MM.1S (cell line): ENCODE measurements at regions not wholly inside any gene's neighbourhood (a gene's known extent, or its start where the extent isn't known, plus 50 kb on each side); places are given as distances from the start of the nearest gene placed in this dataset.

Experiments used
- DNase-seq: peaks from one replicate; pipeline ENCODE4 v3.0.0-alpha.2; 2015
- H2AFZ ChIP-seq: fragments of 300-600 bp; sonication (generic); 2 replicates; pipeline ENCODE4 v1.6.0; 2016; ENCODE audit warnings: antibody characterized with exemption, low read length
- H3F3A ChIP-seq: fragments of 300-600 bp; sonication (generic); 2 replicates; pipeline ENCODE4 v1.6.1; 2016; ENCODE audit warnings: mild to moderate bottlenecking, antibody characterized with exemption, low read length, moderate library complexity, mixed read lengths; ENCODE audit not compliant: insufficient read depth
- H3K27ac ChIP-seq: fragments of 300-600 bp; sonication (generic); 2 replicates; pipeline ENCODE4 v1.5.1; 2016; ENCODE audit warnings: mild to moderate bottlenecking, low read length
- H3K27me3 ChIP-seq: fragments of 300-600 bp; sonication (generic); replicated peaks from 2 replicates; pipeline ENCODE4 v1.6.0; 2016; ENCODE audit warnings: low read length; ENCODE audit not compliant: insufficient read depth
- H3K36me3 ChIP-seq: fragments of 300-600 bp; sonication (generic); replicated peaks from 2 replicates; pipeline ENCODE4 v1.6.1; 2016; ENCODE audit warnings: mild to moderate bottlenecking, low read length, mixed read lengths; ENCODE audit not compliant: insufficient read depth
- H3K4me1 ChIP-seq: fragments of 300-600 bp; sonication (generic); 2 replicates; pipeline ENCODE4 v1.6.1; 2016; ENCODE audit warnings: low read length, mixed read lengths
- H3K4me2 ChIP-seq: fragments of 300-600 bp; sonication (generic); 2 replicates; pipeline ENCODE4 v1.6.0; 2016; ENCODE audit warnings: low read depth, low read length
- H3K4me3 ChIP-seq: fragments of 300-600 bp; sonication (generic); 2 replicates; pipeline ENCODE4 v1.5.1; 2016; ENCODE audit warnings: low read length, mixed read lengths
- H3K79me2 ChIP-seq: fragments of 300-600 bp; sonication (generic); 2 replicates; pipeline ENCODE4 v1.6.1; 2016; ENCODE audit warnings: mixed run types, low read length, mixed read lengths
- H3K9ac ChIP-seq: fragments of 300-600 bp; sonication (generic); 2 replicates; pipeline ENCODE4 v1.6.1; 2016; ENCODE audit warnings: low read length, mixed read lengths
- H3K9me2 ChIP-seq: fragments of 300-600 bp; sonication (generic); replicated peaks from 2 replicates; pipeline ENCODE4 v1.6.1; 2016; ENCODE audit warnings: mild to moderate bottlenecking, low read length, mixed read lengths; ENCODE audit not compliant: insufficient read depth
- H3K9me3 ChIP-seq: fragments of 300-600 bp; sonication (generic); replicated peaks from 2 replicates; pipeline ENCODE4 v1.6.1; 2016; ENCODE audit warnings: mild to moderate bottlenecking, low read length, mixed read lengths; ENCODE audit not compliant: insufficient read depth
- H4K20me1 ChIP-seq: fragments of 300-600 bp; sonication (generic); 2 replicates; pipeline ENCODE4 v1.6.1; 2016; ENCODE audit warnings: mild to moderate bottlenecking, low read length, moderate library complexity, mixed read lengths; ENCODE audit not compliant: insufficient read depth
- CTCF ChIP-seq: fragments of 300-600 bp; sonication (generic); IDR thresholded peaks from 2 replicates; pipeline ENCODE4 v1.5.1; 2016; ENCODE audit warnings: antibody characterized with exemption, low read length, mixed read lengths
- EZH2 ChIP-seq: fragments of 300-600 bp; sonication (generic); optimal IDR thresholded peaks from 2 replicates; pipeline ENCODE3; 2017; ENCODE audit warnings: low read depth, mild to moderate bottlenecking, antibody characterized with exemption, low read length, mixed read lengths
- EZH2phosphoT487 ChIP-seq: fragments of 300-600 bp; sonication (generic); IDR thresholded peaks from 2 replicates; pipeline ENCODE4 v1.6.1; 2018; ENCODE audit warnings: antibody characterized with exemption, low read length

GRCh38 chr5:53160895-53161294, 51.3 kb upstream of the MOCS2 start:
- Histone ChIP-seq H4K20me1 (no peaks in the 10 kb centered on the region), H3K27ac (no peak overlapping the region), H3K4me2 (no peak overlapping the region), H3K4me3 (no peak overlapping the region), H3K27me3 (no peaks in the 10 kb centered on the region), H3K79me2 (no peaks in the 10 kb centered on the region), H3K9ac (no peak overlapping the region), H2AFZ (no peak overlapping the region), H3K9me2 (no peaks in the 10 kb centered on the region), H3K36me3 (no peaks in the 10 kb centered on the region), H3K4me1 (no peaks in the 10 kb centered on the region), H3F3A (no peaks in the 10 kb centered on the region), H3K9me3 (no peaks in the 10 kb centered on the region)
- TF ChIP-seq CTCF: no peak
- no peak for TF ChIP-seq EZH2
- no peak for TF ChIP-seq EZH2phosphoT487
- DNase-seq: no peak

GRCh38 chr5:53161876-53162275, 52.3 kb upstream of the MOCS2 start:
- Histone ChIP-seq H3K9me3 (no peaks in the 10 kb centered on the region), H4K20me1 (no peaks in the 10 kb centered on the region), H3F3A (no peaks in the 10 kb centered on the region), H3K4me2 (no peak overlapping the region), H3K9me2 (no peaks in the 10 kb centered on the region), H3K9ac (no peak overlapping the region), H3K27ac (no peak overlapping the region), H3K4me1 (no peaks in the 10 kb centered on the region), H3K36me3 (no peaks in the 10 kb centered on the region), H3K4me3 (no peak overlapping the region), H2AFZ (no peak overlapping the region), H3K27me3 (no peaks in the 10 kb centered on the region), H3K79me2 (no peaks in the 10 kb centered on the region)
- TF ChIP-seq CTCF (no peak), EZH2 (no peak), EZH2phosphoT487 (no peak)
- no peak for DNase-seq

GRCh38 chr5:53164478-53165165, 55.1 kb upstream of the MOCS2 start:
- H3K27ac ChIP-seq: no peak overlapping the region
- no peak for TF ChIP-seq EZH2phosphoT487
- H3F3A ChIP-seq: no peaks in the 10 kb centered on the region
- H3K27me3 ChIP-seq: no peaks in the 10 kb centered on the region
- H3K36me3 ChIP-seq: no peaks in the 10 kb centered on the region
- DNase-seq: no peak
- no peak overlapping the region for H3K9ac ChIP-seq
- 0 out of 2 replicates have a peak, but pooled peaks cover 7% of the 10 kb centered on the region for H3K4me1 ChIP-seq
- no peak overlapping the region for H3K4me3 ChIP-seq
- H3K4me2 ChIP-seq: no peak overlapping the region
- no peaks in the 10 kb centered on the region for H3K9me2 ChIP-seq
- H4K20me1 ChIP-seq: no peaks in the 10 kb centered on the region
- H2AFZ ChIP-seq: no peak overlapping the region
- no peaks in the 10 kb centered on the region for H3K9me3 ChIP-seq
- no peaks in the 10 kb centered on the region for H3K79me2 ChIP-seq

- Histone ChIP-seq H3K9ac (no peak overlapping the region), H2AFZ (no peak overlapping the region), H3K9me2 (no peaks in the 10 kb centered on the region), H3K79me2 (no peaks in the 10 kb centered on the region), H3K27ac (no peak overlapping the region), H3K4me2 (no peak overlapping the region), H3F3A (no peaks in the 10 kb centered on the region), H3K4me3 (no peak overlapping the region), H3K9me3 (no peaks in the 10 kb centered on the region), H3K27me3 (no peaks in the 10 kb centered on the region), H4K20me1 (no peaks in the 10 kb centered on the region), H3K36me3 (no peaks in the 10 kb centered on the region), H3K4me1 (0 out of 2 replicates have a peak, but pooled peaks cover 7% of the 10 kb centered on the region)
- TF ChIP-seq CTCF: no peak
- no peak for TF ChIP-seq EZH2
- no peak for TF ChIP-seq EZH2phosphoT487
- DNase-seq: no peak
Measured at GRCh38 chr5:53165431-53166182, 56.0 kb upstream of the MOCS2 start.
